Astrocyte of the spinal cord (primary cell): ENCODE measurements at regions not wholly inside any gene's neighbourhood (a gene's known extent, or its start where the extent isn't known, plus 50 kb on each side); places are given as distances from the start of the nearest gene placed in this dataset.
"Not testable (repeated sequence)": the region's sequence is repeated elsewhere in the genome, so short reads cannot be mapped to it uniquely, and the experiment has no call there.

ENCODE experiments used
- DNase-seq: peaks from one replicate; pipeline ENCODE4 v3.0.0; 2011; ENCODE audit warnings: low read depth, low spot score
- H3K4me3 ChIP-seq: 2 replicates; pipeline ENCODE4 v1.5.1; 2011; ENCODE audit warnings: low read depth, mild to moderate bottlenecking, low read length, moderate library complexity
- in situ Hi-C: cut with HindIII; loops from 2 replicates; pipeline ENCODE4 v1.10.0; 2017; ENCODE audit warnings: low sequenced_read_pairs
- TF ChIP-seq, protein P1 (sequence below): IDR thresholded peaks from 2 replicates; pipeline ENCODE4 v1.5.1; 2012; ENCODE audit warnings: low read depth, mild to moderate bottlenecking, low read length, inconsistent platforms

DNA sequence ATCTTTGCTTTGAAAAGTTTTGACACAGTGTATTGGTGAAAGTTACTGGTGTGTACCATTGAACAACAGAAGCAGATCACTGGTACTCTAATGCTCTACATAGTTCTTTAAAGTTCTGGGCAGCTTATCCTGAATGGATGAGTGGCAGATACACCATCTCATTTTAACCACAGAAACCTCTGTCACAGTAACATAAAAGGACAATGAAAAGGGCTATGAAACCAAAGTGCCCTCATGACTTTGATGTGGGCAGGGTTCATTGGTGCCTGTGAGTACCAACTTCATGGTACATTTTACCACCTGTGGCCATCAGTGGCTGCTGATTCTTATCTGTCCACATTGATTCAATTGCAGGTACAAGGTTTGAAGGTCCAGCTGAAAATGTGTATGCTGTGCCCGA lies 285.7 kb upstream of the PREP start:
- DNase-seq: no peak
- TF ChIP-seq, protein P1, sequence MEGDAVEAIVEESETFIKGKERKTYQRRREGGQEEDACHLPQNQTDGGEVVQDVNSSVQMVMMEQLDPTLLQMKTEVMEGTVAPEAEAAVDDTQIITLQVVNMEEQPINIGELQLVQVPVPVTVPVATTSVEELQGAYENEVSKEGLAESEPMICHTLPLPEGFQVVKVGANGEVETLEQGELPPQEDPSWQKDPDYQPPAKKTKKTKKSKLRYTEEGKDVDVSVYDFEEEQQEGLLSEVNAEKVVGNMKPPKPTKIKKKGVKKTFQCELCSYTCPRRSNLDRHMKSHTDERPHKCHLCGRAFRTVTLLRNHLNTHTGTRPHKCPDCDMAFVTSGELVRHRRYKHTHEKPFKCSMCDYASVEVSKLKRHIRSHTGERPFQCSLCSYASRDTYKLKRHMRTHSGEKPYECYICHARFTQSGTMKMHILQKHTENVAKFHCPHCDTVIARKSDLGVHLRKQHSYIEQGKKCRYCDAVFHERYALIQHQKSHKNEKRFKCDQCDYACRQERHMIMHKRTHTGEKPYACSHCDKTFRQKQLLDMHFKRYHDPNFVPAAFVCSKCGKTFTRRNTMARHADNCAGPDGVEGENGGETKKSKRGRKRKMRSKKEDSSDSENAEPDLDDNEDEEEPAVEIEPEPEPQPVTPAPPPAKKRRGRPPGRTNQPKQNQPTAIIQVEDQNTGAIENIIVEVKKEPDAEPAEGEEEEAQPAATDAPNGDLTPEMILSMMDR: no peak
- in situ Hi-C loops: no loop called here
- no peak overlapping the region for H3K4me3 ChIP-seq

DNA sequence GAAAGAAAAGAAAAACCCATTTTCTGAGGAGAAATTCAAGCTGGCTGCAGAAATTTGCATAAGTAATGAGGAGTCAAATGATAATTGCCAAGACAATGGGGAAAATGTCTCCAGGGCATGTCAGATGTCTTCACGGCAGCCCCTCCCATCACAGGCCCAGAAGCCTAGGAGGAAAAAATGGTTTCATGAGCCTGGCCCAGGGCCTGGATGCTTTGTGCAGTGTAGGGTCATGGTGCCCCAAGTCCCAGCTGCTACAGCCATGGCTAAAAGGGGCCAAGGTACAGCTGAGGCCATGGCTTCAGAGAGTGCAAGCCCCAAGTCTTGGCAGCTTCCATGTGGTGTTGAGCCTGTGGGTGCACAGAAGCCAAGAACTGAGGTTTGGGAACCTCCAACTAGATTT lies 283.9 kb upstream of the PREP start:
- in situ Hi-C loops, H3K4me3 ChIP-seq, DNase-seq: not testable (repeated sequence)

DNA sequence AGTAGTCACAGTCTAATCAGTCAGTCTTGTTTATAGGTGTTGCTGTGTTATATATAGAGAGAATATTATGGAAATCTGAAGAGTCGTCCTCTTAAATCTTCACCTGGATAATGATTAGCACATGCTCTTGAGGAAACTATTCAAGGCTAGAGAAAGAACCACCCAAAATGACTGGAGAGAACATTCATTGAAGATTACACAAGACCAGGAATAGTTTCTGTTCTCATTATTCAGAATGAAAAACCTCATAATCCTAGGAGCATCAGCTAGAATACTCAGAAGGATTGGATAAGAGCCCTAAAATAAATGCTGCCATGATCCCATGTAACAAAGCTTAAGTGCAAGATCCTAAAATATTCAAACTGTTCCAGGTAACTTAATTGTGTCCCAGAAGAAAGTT lies 278.2 kb upstream of the PREP start:
- no peak overlapping the region for H3K4me3 ChIP-seq
- no peak for DNase-seq
- in situ Hi-C loops: no loop called here
- TF ChIP-seq, protein P1: no peak

DNA sequence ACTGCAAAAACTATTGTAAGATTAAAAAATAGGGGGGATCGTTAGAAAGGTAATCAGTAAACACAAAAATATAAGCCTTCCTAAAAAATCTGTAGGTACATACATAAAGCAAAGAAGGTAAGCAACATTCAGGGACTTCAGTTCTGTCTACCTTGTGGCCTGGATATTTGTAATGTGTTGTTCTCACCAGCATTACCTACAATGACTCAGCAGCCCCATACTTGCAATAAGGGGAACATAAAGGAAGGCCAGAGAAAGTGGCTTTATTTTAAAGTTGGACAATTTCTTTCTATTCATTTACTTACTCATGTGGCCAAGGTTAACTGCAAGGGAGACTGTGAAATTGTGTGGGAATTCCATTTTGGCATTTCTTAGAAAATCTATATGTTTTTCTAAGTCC lies 277.2 kb upstream of the PREP start:
- TF ChIP-seq, protein P1: no peak
- no peak for DNase-seq
- no peak overlapping the region for H3K4me3 ChIP-seq
- in situ Hi-C loops: no loop called here

DNA sequence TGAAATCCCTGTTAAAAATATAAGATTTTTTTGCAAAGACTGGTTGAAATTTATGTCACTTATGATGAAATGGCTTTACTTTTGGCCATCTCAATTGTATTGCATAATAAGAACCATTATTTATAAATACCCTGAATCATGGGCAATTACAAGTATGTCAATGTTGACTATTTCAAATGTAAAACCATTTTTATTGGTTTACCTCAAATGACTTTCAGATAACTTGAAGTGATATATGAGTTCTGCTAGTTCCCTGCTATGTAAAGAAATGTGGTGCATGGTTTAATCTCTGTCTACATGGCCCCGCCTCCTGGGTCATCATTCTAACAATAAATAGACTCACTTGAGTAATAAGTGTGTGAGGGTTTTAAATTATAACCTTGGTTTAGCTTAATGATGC lies 275.6 kb upstream of the PREP start:
- H3K4me3 ChIP-seq: no peak overlapping the region
- TF ChIP-seq, protein P1: no peak
- no peak for DNase-seq
- in situ Hi-C loops: no loop called here

DNA sequence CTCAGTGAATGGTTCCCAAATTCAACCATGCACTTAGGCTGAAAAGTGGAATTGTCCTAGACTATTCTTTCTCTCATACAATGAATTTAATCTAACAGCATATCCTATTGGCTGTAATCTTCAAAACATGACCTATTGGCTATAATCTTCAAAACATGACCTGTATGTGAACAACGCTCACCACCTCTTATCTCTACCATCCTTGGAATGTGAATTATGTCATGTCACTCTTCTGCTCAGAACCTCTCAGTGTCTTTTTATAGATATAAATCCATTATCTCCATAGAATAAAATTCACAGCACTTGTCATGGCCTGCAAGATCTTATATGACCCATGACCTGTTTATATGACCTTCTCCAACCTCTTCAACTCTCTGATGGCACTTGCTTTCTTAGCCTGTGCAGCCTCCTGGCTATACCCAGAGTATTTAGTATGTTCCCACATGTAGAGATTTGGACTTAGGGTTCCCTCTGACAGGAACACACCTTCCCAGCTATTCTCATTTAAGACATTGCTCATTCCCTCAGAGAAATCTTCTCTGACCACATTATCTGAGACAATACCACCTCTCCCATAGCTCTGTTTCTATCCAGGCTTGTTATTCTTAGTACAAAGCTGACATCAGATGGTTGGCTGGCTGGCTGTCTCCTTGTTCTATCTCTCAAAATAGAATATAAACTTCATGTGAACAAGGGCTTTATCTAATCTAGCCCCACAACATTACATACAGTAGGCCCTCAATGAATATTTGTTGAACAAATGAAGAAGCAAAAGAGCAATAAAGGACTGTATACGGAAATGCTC lies 275.0 kb upstream of the PREP start:
- TF ChIP-seq, protein P1: no peak
- in situ Hi-C loops: no loop called here
- DNase-seq: no peak
- H3K4me3 ChIP-seq: no peak overlapping the region

DNA sequence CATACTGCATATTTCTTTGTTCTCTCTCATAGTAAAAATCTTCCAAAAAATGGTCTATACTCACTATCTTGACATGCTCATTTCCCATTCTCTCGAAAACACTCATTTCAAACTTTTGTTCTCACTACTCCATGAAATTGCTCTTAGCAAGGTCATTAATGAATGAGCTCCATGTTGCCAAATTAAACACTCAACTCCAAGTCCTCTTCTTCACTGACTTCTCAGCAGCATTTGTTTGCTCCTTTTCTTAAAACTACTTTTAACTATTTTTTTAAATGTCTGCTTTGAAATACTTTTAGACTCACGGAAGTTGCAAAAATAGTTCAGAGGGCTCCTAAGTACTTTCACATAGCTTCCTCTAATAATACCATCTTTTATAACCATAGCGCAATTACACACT lies 274.0 kb upstream of the PREP start:
- no peak overlapping the region for H3K4me3 ChIP-seq
- in situ Hi-C loops: no loop called here
- TF ChIP-seq, protein P1: no peak
- DNase-seq: no peak
